Transverse colon (tissue), 4 donors: ENCODE measurements at regions not wholly inside any gene's neighbourhood (a gene's known extent, or its start where the extent isn't known, plus 50 kb on each side); places are given as distances from the start of the nearest gene placed in this dataset.

ENCODE experiments used
- DNase-seq: peaks from one replicate; pipeline ENCODE4 v3.0.0-alpha.2; 2019
- H3K27ac ChIP-seq, 4 donors: fragments of 200-600 bp; sonication (generic); 2 replicates each; pipeline ENCODE4 v1.5.1; 2016 to 2018; ENCODE audit warnings: inconsistent platforms in 4 of 4
- H3K27me3 ChIP-seq: fragments of 200-600 bp; sonication (generic); 2 replicates; pipeline ENCODE4 v1.5.1; 2017; ENCODE audit warnings: inconsistent platforms
- H3K36me3 ChIP-seq, 4 donors: fragments of 200-600 bp; sonication (generic); 2 replicates each; pipeline ENCODE4 v1.5.1; 2017 to 2019; ENCODE audit warnings: inconsistent platforms in 4 of 4
- H3K4me1 ChIP-seq, 4 donors: fragments of 200-600 bp; sonication (generic); 2 replicates each; pipeline ENCODE4 v1.5.1; 2017 to 2020; ENCODE audit warnings: inconsistent platforms in 4 of 4
- H3K4me3 ChIP-seq, 4 donors: fragments of 200-600 bp; sonication (generic); 1 replicate in 1 of 4; 2 replicates in 3 of 4; pipeline versions ENCODE4 v1.5.1 to v1.6.1; 2017 to 2019; ENCODE audit warnings: inconsistent platforms in 4 of 4
- H3K9me3 ChIP-seq, 2 donors: fragments of 200-600 bp; sonication (generic); 2 replicates each; pipeline ENCODE4 v1.5.1; 2017 to 2019; ENCODE audit warnings: inconsistent platforms in 2 of 2
- EP300 ChIP-seq: sonication (generic); formaldehyde crosslinking; IDR thresholded peaks from one replicate; pipeline ENCODE4 v1.6.1; 2017; ENCODE audit warnings: antibody characterized with exemption, low read depth
- POLR2A ChIP-seq: fragments of 450-650 bp; IDR thresholded peaks from one replicate; pipeline ENCODE4 v1.6.1; 2016; ENCODE audit warnings: antibody characterized with exemption, mild to moderate bottlenecking, moderate library complexity
- POLR2AphosphoS5 ChIP-seq, 3 donors: sonication (generic); formaldehyde crosslinking; IDR thresholded peaks; one replicate each; pipeline ENCODE4 v1.6.1; 2016; ENCODE audit warnings: antibody characterized with exemption in 3 of 3
- WGBS, 2 donors: methylation state at CpG; one replicate each; pipeline ENCODE4 v1.1.5; 2018; ENCODE audit warnings: low coverage in 1 of 2; 5-methylcytosine and 5-hydroxymethylcytosine counted together
- in situ Hi-C, 4 donors: fragments of 200-750 bp; cut with MboI; loops; one replicate each; pipeline versions ENCODE4 v1.15.0 to v1.15.1; 2017; ENCODE audit warnings: low sequenced_read_pairs in 3 of 4, low pct_ligation_motif_present in 1 of 4, low pct_unique_long_range_greater_than_20kb in 1 of 4
- intact Hi-C: fragments of 100-400 bp; cut with DNase I; formaldehyde crosslinking; loops from one replicate; pipeline ENCODE4 v1.15.1; 2023; ENCODE audit warnings: low total_unique reads
- TF ChIP-seq, protein P1 (sequence below), 5 experiments: fragments of 200-600 bp in 3 of 5; fragments of 450-650 bp in 2 of 5; sonication (generic) in 3 of 5; IDR thresholded peaks; 1 replicate in 2 of 5; 2 replicates in 3 of 5; pipeline ENCODE4 v1.5.1; 2016 to 2017; ENCODE audit warnings: antibody characterized with exemption in 5 of 5, inconsistent platforms in 3 of 5, mild to moderate bottlenecking in 2 of 5, moderate library complexity in 1 of 5

DNA sequence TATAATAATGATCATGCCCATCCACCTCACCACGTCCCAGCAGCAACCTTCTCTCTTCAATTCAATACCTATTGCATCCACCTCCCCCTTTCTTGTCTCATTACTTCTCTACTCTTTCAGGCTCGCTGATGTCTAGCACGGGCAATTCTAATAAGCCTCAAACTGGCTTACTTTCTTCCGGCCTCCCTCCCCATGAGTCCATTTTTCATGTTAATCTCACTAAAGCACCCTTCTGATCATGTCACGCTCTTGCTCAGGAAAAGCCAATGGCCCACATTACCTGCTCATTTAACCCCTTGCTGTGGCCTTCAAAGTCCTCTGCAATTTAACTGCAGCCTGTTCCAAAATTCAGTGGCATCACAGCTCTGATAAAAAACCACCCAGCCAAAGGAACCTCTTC lies 105.1 kb downstream of the UTRN start:
- no peak for DNase-seq
- Histone ChIP-seq H3K36me3 (no peaks in the 10 kb centered on the region), H3K4me3 (no peak overlapping the region), H3K27ac (no peak overlapping the region), H3K9me3 (no peaks in the 10 kb centered on the region), H3K27me3 (no peaks in the 10 kb centered on the region), H3K4me1 (peaks cover 0 to 2% (median 0%) of the 10 kb centered on the region in 4 donors)
- in situ Hi-C loops, result no loop called here
- TF ChIP-seq POLR2AphosphoS5 (IDR thresholded peaks at IDR 0.05) (no peak), POLR2A (no peak), EP300 (no peak)
- TF ChIP-seq, protein P1, sequence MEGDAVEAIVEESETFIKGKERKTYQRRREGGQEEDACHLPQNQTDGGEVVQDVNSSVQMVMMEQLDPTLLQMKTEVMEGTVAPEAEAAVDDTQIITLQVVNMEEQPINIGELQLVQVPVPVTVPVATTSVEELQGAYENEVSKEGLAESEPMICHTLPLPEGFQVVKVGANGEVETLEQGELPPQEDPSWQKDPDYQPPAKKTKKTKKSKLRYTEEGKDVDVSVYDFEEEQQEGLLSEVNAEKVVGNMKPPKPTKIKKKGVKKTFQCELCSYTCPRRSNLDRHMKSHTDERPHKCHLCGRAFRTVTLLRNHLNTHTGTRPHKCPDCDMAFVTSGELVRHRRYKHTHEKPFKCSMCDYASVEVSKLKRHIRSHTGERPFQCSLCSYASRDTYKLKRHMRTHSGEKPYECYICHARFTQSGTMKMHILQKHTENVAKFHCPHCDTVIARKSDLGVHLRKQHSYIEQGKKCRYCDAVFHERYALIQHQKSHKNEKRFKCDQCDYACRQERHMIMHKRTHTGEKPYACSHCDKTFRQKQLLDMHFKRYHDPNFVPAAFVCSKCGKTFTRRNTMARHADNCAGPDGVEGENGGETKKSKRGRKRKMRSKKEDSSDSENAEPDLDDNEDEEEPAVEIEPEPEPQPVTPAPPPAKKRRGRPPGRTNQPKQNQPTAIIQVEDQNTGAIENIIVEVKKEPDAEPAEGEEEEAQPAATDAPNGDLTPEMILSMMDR (IDR thresholded peaks at IDR 0.05), result no peak
- whole genome bisulfite sequencing, 2 donors, result 95 to 100% methylated on average over 3 to 5 of the region's 5 CpGs
- intact Hi-C loops, result no loop called here

DNA sequence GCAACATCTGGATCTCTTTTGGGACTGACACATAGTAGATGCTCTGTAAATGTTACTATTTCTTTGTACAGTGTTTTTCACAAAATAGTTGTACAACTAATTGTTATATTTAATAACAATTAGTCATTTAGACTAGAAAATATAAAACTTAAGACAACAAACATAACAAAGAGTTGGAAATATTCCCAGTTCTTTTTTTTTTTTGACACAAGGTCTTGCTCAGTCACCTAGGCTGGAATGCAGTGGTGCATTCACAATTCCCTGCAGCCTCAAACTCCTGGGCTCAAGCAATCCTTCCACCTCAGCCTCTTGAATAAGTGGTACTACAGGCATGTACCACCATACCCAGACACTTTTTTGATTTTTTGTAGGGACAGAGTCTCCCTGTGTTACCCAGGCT lies 105.8 kb downstream of the UTRN start:
- intact Hi-C loops, result no loop called here
- TF ChIP-seq EP300 (no peak), POLR2A (no peak), POLR2AphosphoS5 (IDR thresholded peaks at IDR 0.05) (no peak)
- TF ChIP-seq, protein P1 (IDR thresholded peaks at IDR 0.05), result no peak

DNA sequence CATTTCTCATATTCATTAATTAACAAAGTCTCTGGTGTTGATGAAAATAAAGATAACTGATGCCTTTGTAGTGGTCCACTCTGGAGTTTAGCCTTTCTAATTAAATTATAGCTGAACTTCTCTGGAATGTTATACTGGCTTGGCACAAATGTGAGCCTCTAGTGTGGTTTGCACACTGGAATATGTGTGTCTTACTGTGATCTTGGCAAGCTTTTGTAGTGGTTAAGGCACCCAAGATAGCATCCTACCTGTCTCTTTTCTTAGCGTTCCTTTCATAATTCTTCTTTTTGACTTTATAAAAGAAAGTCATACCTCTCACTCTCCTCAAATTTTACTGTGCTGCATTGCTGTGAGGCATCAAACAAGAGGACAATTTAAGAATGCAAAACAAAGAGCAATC lies 107.4 kb downstream of the UTRN start:
- no peak overlapping the region for H3K27ac ChIP-seq
- no peaks in the 10 kb centered on the region for H3K27me3 ChIP-seq
- TF ChIP-seq POLR2AphosphoS5 (IDR thresholded peaks at IDR 0.05), result no peak
- no peak for TF ChIP-seq EP300
- no peak for TF ChIP-seq POLR2A
- TF ChIP-seq, protein P1 (IDR thresholded peaks at IDR 0.05), result no peak
- H3K4me1 ChIP-seq, result peaks cover 0 to 9% (median 0%) of the 10 kb centered on the region in 4 donors
- in situ Hi-C loops (no loop called here), intact Hi-C loops (no loop called here)
- H3K9me3 ChIP-seq, result peaks cover 0 to under 1% of the 10 kb centered on the region in 2 donors
- 64 to 94% methylated on average over 1 of the region's 1 CpG for WGBS, 2 donors
- no peaks in the 10 kb centered on the region for H3K36me3 ChIP-seq
- H3K4me3 ChIP-seq, result no peak overlapping the region
- DNase-seq, result no peak

More for the DNA sequence above, 105.8 kb downstream of the UTRN start:
- no peak overlapping the region for H3K4me3 ChIP-seq
- no peaks in the 10 kb centered on the region for H3K27me3 ChIP-seq
- H3K27ac ChIP-seq, result no peak overlapping the region
- no peaks in the 10 kb centered on the region for H3K9me3 ChIP-seq
- DNase-seq, result no peak
- no peaks in the 10 kb centered on the region for H3K36me3 ChIP-seq
- in situ Hi-C loops, result no loop called here
- peaks cover 0 to 6% (median under 1%) of the 10 kb centered on the region in 4 donors for H3K4me1 ChIP-seq

GRCh38 chr6:144394210-144394609 lies 109.1 kb downstream of the UTRN start:
- Histone ChIP-seq H3K36me3 (no peaks in the 10 kb centered on the region), H3K27ac (no peak overlapping the region), H3K27me3 (no peaks in the 10 kb centered on the region), H3K4me1 (peaks cover 0 to 9% (median 0%) of the 10 kb centered on the region in 4 donors), H3K9me3 (peaks cover 0 to 4% of the 10 kb centered on the region in 2 donors), H3K4me3 (no peak overlapping the region)
- TF ChIP-seq, protein P1 (IDR thresholded peaks at IDR 0.05), result no peak
- TF ChIP-seq POLR2AphosphoS5 (IDR thresholded peaks at IDR 0.05) (no peak), EP300 (no peak)
- WGBS, 2 donors, result 83 to 84% methylated on average over 4 of the region's 4 CpGs
- in situ Hi-C loops (no loop called here), intact Hi-C loops (no loop called here)
- DNase-seq, result no peak
